WTC11 (cell line): ENCODE measurements at regions not wholly inside any gene's neighbourhood (a gene's known extent, or its start where the extent isn't known, plus 50 kb on each side); places are given as distances from the start of the nearest gene placed in this dataset.

Experiments used
- ATAC-seq: fragments of 200-7000 bp; cut with Tn5 transposase; 2 replicates; pipeline ENCODE4 v1.10.0; 2021; ENCODE audit warnings: mild to moderate bottlenecking, moderate library complexity
- CTCF ChIA-PET: fragments of 300-600 bp; sonication (Branson Sonifier 250); formaldehyde crosslinking; loops from one replicate; lab custom pipeline; 2021; ENCODE audit warnings: antibody characterized with exemption; lab: Charles Lee
- POLR2A ChIA-PET: fragments of 350-600 bp; sonication (Branson Sonifier 250); formaldehyde crosslinking; loops from one replicate; lab custom pipeline; 2021; ENCODE audit warnings: antibody characterized with exemption; lab: Charles Lee
- DNase-seq: peaks from one replicate; pipeline ENCODE4 v3.0.0; 2021; ENCODE audit warnings: low spot score
- H3K27ac Mint-ChIP-seq: 2 replicates; pipeline ENCODE4 v1.8.0; 2021; ENCODE audit warnings: mixed read lengths
- H3K27me3 Mint-ChIP-seq: 2 replicates; pipeline ENCODE4 v1.8.0; 2021; ENCODE audit warnings: low read depth, mild to moderate bottlenecking, moderate library complexity, mixed read lengths
- H3K36me3 Mint-ChIP-seq: 2 replicates; pipeline ENCODE4 v1.8.0; 2021; ENCODE audit warnings: mixed read lengths
- H3K4me1 Mint-ChIP-seq: 2 replicates; pipeline ENCODE4 v1.8.0; 2022; ENCODE audit warnings: mixed read lengths
- H3K4me3 Mint-ChIP-seq: 2 replicates; pipeline ENCODE4 v1.8.0; 2021; ENCODE audit warnings: mild to moderate bottlenecking, moderate library complexity, mixed read lengths
- H3K9me3 Mint-ChIP-seq: 2 replicates; pipeline ENCODE4 v1.8.0; 2021; ENCODE audit warnings: mixed read lengths
- CREB1 ChIP-seq: sonication (generic); formaldehyde crosslinking; IDR thresholded peaks from 2 replicates; pipeline ENCODE4 v1.8.0; 2023; ENCODE audit warnings: mild to moderate bottlenecking, missing genetic modification reagents
- CREM ChIP-seq: sonication (generic); formaldehyde crosslinking; IDR thresholded peaks from 2 replicates; pipeline ENCODE4 v1.8.1; 2022; ENCODE audit warnings: mild to moderate bottlenecking, missing genetic modification reagents, moderate library complexity
- EMX1 ChIP-seq: fragments of 250-450 bp; sonication (Bioruptor Pico); IDR thresholded peaks from 2 replicates; pipeline ENCODE4 v1.8.0; 2021; ENCODE audit warnings: mild to moderate bottlenecking
- FOXP1 ChIP-seq: sonication (generic); formaldehyde crosslinking; IDR thresholded peaks from 2 replicates; pipeline ENCODE4 v1.8.0; 2022; ENCODE audit warnings: missing genetic modification reagents, mild to moderate bottlenecking, moderate library complexity, borderline replicate concordance
- GABPB1 ChIP-seq: sonication (generic); formaldehyde crosslinking; IDR thresholded peaks from 2 replicates; pipeline ENCODE4 v1.8.1; 2023; ENCODE audit warnings: mild to moderate bottlenecking, missing genetic modification reagents
- GTF2I ChIP-seq: fragments of 250-450 bp; sonication (Bioruptor Pico); conservative IDR thresholded peaks from 2 replicates; pipeline ENCODE4 v1.4.0; 2021; ENCODE audit warnings: mild to moderate bottlenecking
- NFATC4 ChIP-seq: fragments of 250-450 bp; sonication (Bioruptor Pico); IDR thresholded peaks from 2 replicates; pipeline ENCODE4 v1.9.0; 2021; ENCODE audit warnings: mild to moderate bottlenecking
- NFYB ChIP-seq: sonication (generic); formaldehyde crosslinking; conservative IDR thresholded peaks from 2 replicates; pipeline ENCODE4 v1.8.0; 2022; ENCODE audit warnings: low read depth, missing genetic modification reagents
- PRRX2 ChIP-seq: fragments of 250-450 bp; sonication (Bioruptor Pico); IDR thresholded peaks from 2 replicates; pipeline ENCODE4 v1.8.0; 2021; ENCODE audit warnings: mild to moderate bottlenecking
- TEAD4 ChIP-seq: sonication (generic); formaldehyde crosslinking; IDR thresholded peaks from 2 replicates; pipeline ENCODE4 v1.8.0; 2022; ENCODE audit warnings: mild to moderate bottlenecking, missing genetic modification reagents
- TP53 ChIP-seq: sonication (generic); formaldehyde crosslinking; IDR thresholded peaks from 2 replicates; pipeline ENCODE4 v1.8.1; 2023; ENCODE audit warnings: mild to moderate bottlenecking, missing genetic modification reagents
- ZNF416 ChIP-seq: fragments of 250-450 bp; sonication (Bioruptor Pico); IDR thresholded peaks from 2 replicates; pipeline ENCODE4 v1.9.0; 2021; ENCODE audit warnings: mild to moderate bottlenecking, inconsistent platforms
- ZNF423 ChIP-seq: fragments of 250-450 bp; sonication (Bioruptor Pico); IDR thresholded peaks from 2 replicates; pipeline ENCODE4 v2.1.2; 2022; ENCODE audit warnings: mild to moderate bottlenecking, moderate library complexity
- TF ChIP-seq, protein P1 (sequence below): sonication (generic); formaldehyde crosslinking; IDR thresholded peaks from 2 replicates; pipeline ENCODE4 v1.8.0; 2022; ENCODE audit warnings: mild to moderate bottlenecking, missing genetic modification reagents
- TF ChIP-seq, protein P2 (sequence below): sonication (generic); formaldehyde crosslinking; IDR thresholded peaks from 2 replicates; pipeline ENCODE4 v1.8.0; 2022; ENCODE audit warnings: missing genetic modification reagents
- TF ChIP-seq, protein P3 (sequence below): fragments of 250-450 bp; sonication (Bioruptor Pico); IDR thresholded peaks from 2 replicates; pipeline ENCODE4 v2.1.2; 2022; ENCODE audit warnings: mild to moderate bottlenecking, moderate library complexity
- TF ChIP-seq, protein P4 (sequence below): fragments of 250-450 bp; sonication (Bioruptor Pico); IDR thresholded peaks from 2 replicates; pipeline ENCODE4 v1.9.0; 2021; ENCODE audit warnings: mild to moderate bottlenecking, borderline replicate concordance
- TF ChIP-seq, protein P5 (sequence below): sonication (generic); formaldehyde crosslinking; IDR thresholded peaks from 2 replicates; pipeline ENCODE4 v1.8.1; 2022; ENCODE audit warnings: missing genetic modification reagents, borderline replicate concordance
- TF ChIP-seq, protein P6 (sequence below): sonication (generic); formaldehyde crosslinking; IDR thresholded peaks from 2 replicates; pipeline ENCODE4 v1.8.1; 2023; ENCODE audit warnings: mild to moderate bottlenecking, missing genetic modification reagents, borderline replicate concordance

DNA sequence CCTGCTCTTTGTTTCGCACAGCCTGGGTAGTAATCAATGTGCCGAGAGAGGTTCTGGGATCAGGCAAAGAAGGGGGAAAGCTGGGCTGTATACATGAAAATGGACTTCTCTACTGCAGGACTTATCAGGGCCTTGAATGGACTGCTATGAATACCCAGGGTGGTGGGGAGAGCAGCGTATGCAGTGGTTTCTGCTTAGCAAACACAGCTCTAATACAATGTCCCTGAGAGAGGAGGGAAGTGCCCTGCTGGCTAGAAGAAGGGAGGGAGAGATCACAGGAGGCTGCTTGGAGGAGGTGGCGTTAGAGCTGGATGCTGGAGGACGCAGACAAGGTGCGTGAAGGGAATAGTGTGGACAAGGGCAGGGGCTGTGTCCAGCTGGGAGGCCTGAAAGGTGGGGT lies 116.1 kb downstream of the PTPRS start (continued):
- TF ChIP-seq PRRX2 (CRISPR knock-in tag) (no peak), GABPB1 (CRISPR knock-in tag) (no peak), GTF2I (CRISPR knock-in tag) (no peak), TP53 (CRISPR knock-in tag) (no peak), CREB1 (CRISPR knock-in tag) (no peak), ZNF416 (no peak), CREM (CRISPR knock-in tag) (no peak), NFYB (CRISPR knock-in tag) (no peak), ZNF423 (CRISPR knock-in tag) (no peak)
- TF ChIP-seq, protein P1, sequence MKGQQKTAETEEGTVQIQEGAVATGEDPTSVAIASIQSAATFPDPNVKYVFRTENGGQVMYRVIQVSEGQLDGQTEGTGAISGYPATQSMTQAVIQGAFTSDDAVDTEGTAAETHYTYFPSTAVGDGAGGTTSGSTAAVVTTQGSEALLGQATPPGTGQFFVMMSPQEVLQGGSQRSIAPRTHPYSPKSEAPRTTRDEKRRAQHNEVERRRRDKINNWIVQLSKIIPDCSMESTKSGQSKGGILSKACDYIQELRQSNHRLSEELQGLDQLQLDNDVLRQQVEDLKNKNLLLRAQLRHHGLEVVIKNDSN (CRISPR knock-in tag): no peak
- TF ChIP-seq, protein P2, sequence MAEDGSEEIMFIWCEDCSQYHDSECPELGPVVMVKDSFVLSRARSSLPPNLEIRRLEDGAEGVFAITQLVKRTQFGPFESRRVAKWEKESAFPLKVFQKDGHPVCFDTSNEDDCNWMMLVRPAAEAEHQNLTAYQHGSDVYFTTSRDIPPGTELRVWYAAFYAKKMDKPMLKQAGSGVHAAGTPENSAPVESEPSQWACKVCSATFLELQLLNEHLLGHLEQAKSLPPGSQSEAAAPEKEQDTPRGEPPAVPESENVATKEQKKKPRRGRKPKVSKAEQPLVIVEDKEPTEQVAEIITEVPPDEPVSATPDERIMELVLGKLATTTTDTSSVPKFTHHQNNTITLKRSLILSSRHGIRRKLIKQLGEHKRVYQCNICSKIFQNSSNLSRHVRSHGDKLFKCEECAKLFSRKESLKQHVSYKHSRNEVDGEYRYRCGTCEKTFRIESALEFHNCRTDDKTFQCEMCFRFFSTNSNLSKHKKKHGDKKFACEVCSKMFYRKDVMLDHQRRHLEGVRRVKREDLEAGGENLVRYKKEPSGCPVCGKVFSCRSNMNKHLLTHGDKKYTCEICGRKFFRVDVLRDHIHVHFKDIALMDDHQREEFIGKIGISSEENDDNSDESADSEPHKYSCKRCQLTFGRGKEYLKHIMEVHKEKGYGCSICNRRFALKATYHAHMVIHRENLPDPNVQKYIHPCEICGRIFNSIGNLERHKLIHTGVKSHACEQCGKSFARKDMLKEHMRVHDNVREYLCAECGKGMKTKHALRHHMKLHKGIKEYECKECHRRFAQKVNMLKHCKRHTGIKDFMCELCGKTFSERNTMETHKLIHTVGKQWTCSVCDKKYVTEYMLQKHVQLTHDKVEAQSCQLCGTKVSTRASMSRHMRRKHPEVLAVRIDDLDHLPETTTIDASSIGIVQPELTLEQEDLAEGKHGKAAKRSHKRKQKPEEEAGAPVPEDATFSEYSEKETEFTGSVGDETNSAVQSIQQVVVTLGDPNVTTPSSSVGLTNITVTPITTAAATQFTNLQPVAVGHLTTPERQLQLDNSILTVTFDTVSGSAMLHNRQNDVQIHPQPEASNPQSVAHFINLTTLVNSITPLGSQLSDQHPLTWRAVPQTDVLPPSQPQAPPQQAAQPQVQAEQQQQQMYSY (CRISPR knock-in tag): no peak

DNA sequence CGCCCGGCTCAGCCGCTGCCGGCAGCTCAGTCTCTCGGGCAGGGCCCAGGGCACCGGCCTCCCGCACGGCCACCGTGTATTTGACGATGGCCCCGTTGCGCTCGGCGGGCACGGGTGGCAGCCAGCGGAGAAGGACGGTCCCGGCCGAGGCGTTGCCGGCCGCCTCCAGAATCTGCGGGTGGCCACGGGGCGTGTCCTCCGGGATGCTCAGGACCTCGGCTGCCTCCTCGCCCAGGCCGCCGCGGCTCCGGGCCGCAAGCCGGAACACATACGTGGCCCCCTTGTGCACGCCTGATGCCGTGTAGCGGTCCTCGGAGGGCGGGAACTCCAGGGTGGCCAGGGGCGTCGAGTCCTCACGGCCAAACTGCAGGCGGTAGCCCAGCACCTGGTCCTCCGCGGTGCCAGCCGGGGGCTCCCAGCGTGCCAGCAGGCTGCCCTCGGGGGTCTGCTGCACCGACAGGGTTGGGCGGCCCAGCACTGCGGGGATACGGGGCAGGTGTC lies 117.7 kb downstream of the PTPRS start:
- no peaks in the 10 kb centered on the region for H3K4me1 Mint-ChIP-seq
- DNase-seq: no peak
- H3K9me3 Mint-ChIP-seq: 0 out of 2 replicates have a peak, but pooled peaks cover 5% of the 10 kb centered on the region
- ChIA-PET CTCF (no interaction called here), POLR2A (no interaction called here)
- TF ChIP-seq FOXP1 (CRISPR knock-in tag) (peak; percentile 37; the same call in 1 of the 2 replicates), NFYB (CRISPR knock-in tag) (0 out of 2 replicates have a peak, but pooled peaks have one; percentile 10)
- TF ChIP-seq, protein P3, sequence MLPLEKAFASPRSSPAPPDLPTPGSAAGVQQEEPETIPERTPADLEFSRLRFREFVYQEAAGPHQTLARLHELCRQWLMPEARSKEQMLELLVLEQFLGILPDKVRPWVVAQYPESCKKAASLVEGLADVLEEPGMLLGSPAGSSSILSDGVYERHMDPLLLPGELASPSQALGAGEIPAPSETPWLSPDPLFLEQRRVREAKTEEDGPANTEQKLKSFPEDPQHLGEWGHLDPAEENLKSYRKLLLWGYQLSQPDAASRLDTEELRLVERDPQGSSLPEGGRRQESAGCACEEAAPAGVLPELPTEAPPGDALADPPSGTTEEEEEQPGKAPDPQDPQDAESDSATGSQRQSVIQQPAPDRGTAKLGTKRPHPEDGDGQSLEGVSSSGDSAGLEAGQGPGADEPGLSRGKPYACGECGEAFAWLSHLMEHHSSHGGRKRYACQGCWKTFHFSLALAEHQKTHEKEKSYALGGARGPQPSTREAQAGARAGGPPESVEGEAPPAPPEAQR (CRISPR knock-in tag): no peak
- TF ChIP-seq, protein P4, sequence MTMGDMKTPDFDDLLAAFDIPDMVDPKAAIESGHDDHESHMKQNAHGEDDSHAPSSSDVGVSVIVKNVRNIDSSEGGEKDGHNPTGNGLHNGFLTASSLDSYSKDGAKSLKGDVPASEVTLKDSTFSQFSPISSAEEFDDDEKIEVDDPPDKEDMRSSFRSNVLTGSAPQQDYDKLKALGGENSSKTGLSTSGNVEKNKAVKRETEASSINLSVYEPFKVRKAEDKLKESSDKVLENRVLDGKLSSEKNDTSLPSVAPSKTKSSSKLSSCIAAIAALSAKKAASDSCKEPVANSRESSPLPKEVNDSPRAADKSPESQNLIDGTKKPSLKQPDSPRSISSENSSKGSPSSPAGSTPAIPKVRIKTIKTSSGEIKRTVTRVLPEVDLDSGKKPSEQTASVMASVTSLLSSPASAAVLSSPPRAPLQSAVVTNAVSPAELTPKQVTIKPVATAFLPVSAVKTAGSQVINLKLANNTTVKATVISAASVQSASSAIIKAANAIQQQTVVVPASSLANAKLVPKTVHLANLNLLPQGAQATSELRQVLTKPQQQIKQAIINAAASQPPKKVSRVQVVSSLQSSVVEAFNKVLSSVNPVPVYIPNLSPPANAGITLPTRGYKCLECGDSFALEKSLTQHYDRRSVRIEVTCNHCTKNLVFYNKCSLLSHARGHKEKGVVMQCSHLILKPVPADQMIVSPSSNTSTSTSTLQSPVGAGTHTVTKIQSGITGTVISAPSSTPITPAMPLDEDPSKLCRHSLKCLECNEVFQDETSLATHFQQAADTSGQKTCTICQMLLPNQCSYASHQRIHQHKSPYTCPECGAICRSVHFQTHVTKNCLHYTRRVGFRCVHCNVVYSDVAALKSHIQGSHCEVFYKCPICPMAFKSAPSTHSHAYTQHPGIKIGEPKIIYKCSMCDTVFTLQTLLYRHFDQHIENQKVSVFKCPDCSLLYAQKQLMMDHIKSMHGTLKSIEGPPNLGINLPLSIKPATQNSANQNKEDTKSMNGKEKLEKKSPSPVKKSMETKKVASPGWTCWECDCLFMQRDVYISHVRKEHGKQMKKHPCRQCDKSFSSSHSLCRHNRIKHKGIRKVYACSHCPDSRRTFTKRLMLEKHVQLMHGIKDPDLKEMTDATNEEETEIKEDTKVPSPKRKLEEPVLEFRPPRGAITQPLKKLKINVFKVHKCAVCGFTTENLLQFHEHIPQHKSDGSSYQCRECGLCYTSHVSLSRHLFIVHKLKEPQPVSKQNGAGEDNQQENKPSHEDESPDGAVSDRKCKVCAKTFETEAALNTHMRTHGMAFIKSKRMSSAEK: no peak
- H3K27me3 Mint-ChIP-seq: no peaks in the 10 kb centered on the region
- H3K4me3 Mint-ChIP-seq: no peak overlapping the region
- no peak for ATAC-seq
- H3K36me3 Mint-ChIP-seq: peaks cover 38% of the 10 kb centered on the region
- H3K27ac Mint-ChIP-seq: no peak overlapping the region

DNA sequence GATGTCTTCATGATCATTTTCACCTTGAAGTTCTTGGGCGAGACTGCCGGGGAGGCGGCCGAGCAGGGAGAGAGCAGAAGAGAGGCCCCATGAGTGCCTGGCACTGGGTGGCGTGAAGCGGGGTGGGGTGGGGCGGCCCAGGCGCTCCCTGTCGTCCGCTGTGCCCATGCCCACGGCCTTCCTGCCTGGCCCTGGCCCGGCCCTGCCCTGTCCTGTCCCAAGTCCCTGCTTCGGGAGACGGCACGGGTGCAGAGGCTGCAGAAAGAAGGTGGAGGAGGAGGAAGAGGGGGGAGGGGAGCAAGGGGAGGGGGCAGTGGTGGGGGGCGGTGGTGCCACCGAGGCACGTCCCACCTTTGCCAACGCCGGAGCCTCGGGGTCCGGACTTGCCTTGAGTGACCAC lies 118.4 kb downstream of the PTPRS start:
- ChIA-PET CTCF (no interaction called here), POLR2A (no interaction called here)
- H3K27me3 Mint-ChIP-seq: no peaks in the 10 kb centered on the region
- no peak for ATAC-seq
- H3K36me3 Mint-ChIP-seq: peaks cover 45% of the 10 kb centered on the region
- peaks cover 5% of the 10 kb centered on the region for H3K9me3 Mint-ChIP-seq
- DNase-seq: no peak
- H3K4me1 Mint-ChIP-seq: no peaks in the 10 kb centered on the region
- no peak overlapping the region for H3K27ac Mint-ChIP-seq
- no peak overlapping the region for H3K4me3 Mint-ChIP-seq
- TF ChIP-seq NFATC4 (CRISPR knock-in tag) (no peak), TEAD4 (no peak), EMX1 (CRISPR knock-in tag) (no peak)
- TF ChIP-seq, protein P5, sequence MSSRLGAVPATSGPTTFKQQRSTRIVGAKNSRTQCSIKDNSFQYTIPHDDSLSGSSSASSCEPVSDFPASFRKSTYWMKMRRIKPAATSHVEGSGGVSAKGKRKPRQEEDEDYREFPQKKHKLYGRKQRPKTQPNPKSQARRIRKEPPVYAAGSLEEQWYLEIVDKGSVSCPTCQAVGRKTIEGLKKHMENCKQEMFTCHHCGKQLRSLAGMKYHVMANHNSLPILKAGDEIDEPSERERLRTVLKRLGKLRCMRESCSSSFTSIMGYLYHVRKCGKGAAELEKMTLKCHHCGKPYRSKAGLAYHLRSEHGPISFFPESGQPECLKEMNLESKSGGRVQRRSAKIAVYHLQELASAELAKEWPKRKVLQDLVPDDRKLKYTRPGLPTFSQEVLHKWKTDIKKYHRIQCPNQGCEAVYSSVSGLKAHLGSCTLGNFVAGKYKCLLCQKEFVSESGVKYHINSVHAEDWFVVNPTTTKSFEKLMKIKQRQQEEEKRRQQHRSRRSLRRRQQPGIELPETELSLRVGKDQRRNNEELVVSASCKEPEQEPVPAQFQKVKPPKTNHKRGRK (CRISPR knock-in tag): no peak
- TF ChIP-seq, protein P6, sequence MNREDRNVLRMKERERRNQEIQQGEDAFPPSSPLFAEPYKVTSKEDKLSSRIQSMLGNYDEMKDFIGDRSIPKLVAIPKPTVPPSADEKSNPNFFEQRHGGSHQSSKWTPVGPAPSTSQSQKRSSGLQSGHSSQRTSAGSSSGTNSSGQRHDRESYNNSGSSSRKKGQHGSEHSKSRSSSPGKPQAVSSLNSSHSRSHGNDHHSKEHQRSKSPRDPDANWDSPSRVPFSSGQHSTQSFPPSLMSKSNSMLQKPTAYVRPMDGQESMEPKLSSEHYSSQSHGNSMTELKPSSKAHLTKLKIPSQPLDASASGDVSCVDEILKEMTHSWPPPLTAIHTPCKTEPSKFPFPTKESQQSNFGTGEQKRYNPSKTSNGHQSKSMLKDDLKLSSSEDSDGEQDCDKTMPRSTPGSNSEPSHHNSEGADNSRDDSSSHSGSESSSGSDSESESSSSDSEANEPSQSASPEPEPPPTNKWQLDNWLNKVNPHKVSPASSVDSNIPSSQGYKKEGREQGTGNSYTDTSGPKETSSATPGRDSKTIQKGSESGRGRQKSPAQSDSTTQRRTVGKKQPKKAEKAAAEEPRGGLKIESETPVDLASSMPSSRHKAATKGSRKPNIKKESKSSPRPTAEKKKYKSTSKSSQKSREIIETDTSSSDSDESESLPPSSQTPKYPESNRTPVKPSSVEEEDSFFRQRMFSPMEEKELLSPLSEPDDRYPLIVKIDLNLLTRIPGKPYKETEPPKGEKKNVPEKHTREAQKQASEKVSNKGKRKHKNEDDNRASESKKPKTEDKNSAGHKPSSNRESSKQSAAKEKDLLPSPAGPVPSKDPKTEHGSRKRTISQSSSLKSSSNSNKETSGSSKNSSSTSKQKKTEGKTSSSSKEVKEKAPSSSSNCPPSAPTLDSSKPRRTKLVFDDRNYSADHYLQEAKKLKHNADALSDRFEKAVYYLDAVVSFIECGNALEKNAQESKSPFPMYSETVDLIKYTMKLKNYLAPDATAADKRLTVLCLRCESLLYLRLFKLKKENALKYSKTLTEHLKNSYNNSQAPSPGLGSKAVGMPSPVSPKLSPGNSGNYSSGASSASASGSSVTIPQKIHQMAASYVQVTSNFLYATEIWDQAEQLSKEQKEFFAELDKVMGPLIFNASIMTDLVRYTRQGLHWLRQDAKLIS: no peak
